ENCODE measurements at regions not wholly inside any gene's neighbourhood (a gene's known extent, or its start where the extent isn't known, plus 50 kb on each side); places are given as distances from the start of the nearest gene placed in this dataset.

- TF ChIP-seq CEBPB (IDR thresholded peaks at IDR 0.05) (no peak), CTCF (IDR thresholded peaks at IDR 0.05) (no peak), ZFP36 (IDR thresholded peaks at IDR 0.05; ENCODE audit: borderline replicate concordance, partially characterized antibody) (no peak), GATA3 (IDR thresholded peaks at IDR 0.05; ENCODE audit: borderline replicate concordance) (no peak), POLR2A (IDR thresholded peaks at IDR 0.05; ENCODE audit: low read length) (no peak), MYC (IDR thresholded peaks at IDR 0.05; ENCODE audit: borderline replicate concordance, low read length) (no peak), RNF2 (IDR thresholded peaks at IDR 0.05; ENCODE audit: borderline replicate concordance, low read depth) (no peak), FOSL2 (IDR thresholded peaks at IDR 0.05) (no peak), FOSL2 (CRISPR knock-in tag; IDR thresholded peaks at IDR 0.05) (no peak), REST (IDR thresholded peaks at IDR 0.05) (no peak), MAX (IDR thresholded peaks at IDR 0.05) (no peak), HEYL (CRISPR knock-in tag; IDR thresholded peaks at IDR 0.05) (no peak), RAD21 (conservative IDR thresholded peaks at IDR 0.05 in 1 of 2, IDR thresholded peaks at IDR 0.05 in 1 of 2) (no peak), CHD2 (IDR thresholded peaks at IDR 0.05; ENCODE audit: low read length, partially characterized antibody) (no peak), ZSCAN20 (CRISPR knock-in tag; IDR thresholded peaks at IDR 0.05) (no peak)
These were observed 123.3 kb upstream of the FAM204A start for GRCh38 chr10:118465300-118465874.

Measured in A549 (cell line).